ENCODE measurements at regions not wholly inside any gene's neighbourhood (a gene's known extent, or its start where the extent isn't known, plus 50 kb on each side); places are given as distances from the start of the nearest gene placed in this dataset.
"Not testable (repeated sequence)": the region's sequence is repeated elsewhere in the genome, so short reads cannot be mapped to it uniquely, and the experiment has no call there.

- no peak for DNase-seq
These were observed 59.7 kb downstream of the NAA11 start for GRCh38 chr4:79266136-79266535.

DNA sequence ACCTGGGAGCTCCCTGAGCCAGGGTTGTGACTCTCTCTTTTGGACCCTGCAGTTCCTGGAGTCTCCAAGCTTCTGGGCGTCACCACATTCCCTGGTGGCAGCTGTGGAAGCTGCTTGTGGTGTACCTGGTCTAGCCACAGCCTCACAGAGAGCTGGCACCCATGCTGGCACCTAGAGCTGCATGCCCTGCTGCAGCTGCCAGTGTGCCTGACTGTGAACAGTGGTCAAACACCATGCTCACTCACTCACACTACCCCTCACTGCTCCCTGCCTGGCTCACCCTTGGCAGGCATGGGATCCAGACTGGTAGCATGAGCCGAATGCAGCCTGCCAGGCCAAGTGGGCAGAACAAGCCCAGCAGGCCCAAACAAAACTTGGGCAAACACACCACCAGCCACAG lies 66.6 kb downstream of the NAA11 start:
- no peak for DNase-seq

DNA sequence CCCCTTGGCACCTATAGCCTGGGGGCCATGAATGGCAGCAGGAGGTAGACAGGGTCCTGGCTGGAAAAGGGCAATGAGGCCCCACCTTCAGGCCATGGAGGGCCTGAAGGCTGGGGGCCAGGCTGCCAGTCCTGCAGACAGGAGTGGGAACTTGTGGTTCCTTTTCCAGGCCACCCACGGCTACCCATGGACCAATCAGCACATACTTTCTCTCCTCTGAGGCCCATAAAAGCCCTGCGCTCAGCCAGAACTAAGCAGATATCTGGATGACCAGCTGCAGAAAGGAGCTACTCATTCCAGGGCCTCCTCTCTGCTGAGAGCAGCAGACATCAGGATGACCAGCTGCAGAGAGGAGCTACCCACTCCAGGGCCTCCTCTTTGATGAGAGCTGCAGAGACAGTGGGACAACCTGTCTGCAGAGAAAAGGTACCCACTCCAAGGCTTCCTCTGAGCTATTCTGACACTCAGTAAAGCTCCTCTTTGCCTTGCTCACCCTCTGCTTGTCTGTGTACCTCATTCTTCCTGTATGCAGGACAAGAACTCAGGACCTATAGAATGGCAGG lies 67.2 kb downstream of the NAA11 start:
- no peak for DNase-seq

DNA sequence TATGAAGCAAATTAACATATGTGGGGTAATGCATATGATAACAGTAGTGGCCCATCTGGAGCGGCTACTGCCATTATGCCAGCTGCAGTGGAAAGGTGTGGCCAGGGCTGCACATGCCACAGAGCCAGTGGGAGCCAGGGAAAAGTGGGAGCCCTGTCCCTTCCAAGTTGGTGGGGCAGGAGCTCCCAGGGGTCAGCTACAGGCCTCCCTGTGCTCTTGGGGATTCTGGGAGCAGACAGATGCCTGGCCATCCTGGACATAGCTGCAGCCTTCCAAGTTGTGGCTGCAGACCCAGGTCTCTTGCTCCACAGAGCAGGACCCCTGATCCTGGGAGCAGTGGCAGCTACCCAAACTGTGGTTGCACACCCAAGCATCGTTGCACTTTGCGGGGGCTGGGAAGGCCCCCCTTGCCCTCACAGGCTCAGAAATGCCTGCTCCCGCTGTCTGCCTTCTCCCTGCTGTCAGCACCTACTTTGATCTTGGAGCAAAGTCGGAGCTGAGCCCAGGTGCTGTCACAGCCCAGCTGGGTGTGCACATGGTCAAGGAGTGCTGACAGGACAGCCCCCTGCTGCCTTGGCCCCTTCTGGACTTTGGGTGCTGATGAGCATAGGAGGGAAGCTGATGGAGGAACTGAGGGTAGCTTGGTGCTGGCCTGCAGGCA lies 67.8 kb downstream of the NAA11 start:
- no peak for DNase-seq

GRCh38 chr4:79255793-79256192 lies 70.1 kb downstream of the NAA11 start:
- no peak for DNase-seq

DNA sequence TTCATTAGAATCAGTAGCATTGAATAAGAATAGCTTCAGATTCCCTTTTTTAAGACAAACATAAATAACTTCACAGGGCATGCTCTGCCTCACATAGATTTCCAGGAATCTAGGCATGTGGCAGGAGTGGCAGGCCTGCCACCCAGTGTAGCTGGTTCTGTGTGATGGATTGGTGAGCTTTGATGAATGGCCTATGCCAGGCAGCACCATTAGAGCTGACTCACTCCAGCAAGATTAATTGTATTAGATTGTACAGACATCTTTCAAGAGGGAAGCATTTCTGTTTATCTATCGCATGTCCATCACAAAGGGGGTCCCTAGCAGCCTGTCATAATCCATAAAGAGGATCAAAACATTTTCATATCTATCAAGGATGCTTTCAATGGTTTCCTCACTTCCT lies 71.9 kb downstream of the NAA11 start:
- no peak for DNase-seq

- DNase-seq = no peak
These were observed 72.7 kb downstream of the NAA11 start for GRCh38 chr4:79253168-79253567.

DNA sequence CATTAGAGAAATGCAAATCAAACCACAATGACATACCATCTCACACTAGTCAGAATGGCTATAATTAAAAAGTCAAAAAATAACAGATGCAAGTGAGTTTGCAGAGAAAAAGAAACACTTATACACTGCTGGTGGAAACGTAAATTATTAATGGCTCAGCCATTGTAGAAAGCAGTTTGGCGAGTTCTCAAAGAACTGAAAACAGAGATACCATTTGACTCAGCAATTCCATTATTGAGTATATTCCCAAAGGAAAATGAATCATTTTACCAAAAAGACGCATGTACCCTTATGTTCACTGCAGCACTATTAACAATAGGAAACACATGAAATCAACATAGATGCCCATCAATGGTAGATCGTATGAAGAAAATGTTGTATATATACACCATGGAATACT lies 75.0 kb downstream of the NAA11 start:
- no peak for DNase-seq

DNA sequence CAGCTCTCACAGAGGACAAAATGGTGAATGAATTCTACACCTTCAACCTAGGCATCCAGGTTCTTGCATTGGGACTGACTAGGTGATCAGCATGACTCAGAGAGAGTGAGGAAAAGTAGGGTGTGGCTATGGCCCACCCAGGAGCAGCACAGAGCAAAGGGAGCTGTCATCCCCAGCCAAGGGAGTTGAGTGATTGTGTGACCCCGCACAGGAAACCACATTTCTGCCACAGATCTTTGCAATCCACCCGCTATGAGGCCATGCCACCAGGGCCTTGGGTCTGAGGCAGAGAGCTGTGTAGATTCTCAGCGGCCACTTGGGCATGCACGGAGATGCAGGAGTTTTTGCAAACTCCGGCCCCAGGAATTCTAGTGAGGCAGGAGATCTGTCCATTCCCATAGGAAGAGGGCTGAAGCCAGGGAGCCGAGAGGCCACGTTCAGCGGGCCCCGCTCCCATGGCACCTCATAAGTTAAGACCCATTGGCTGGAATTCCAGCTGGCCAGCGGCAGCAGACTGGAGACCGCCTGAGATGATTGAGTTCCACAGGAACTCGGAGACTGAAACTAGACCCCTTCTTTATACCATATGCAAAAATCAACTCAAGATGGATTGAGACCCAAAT lies 75.9 kb downstream of the NAA11 start:
- no peak for DNase-seq

- DNase-seq = no peak
These were observed 77.3 kb downstream of the NAA11 start for GRCh38 chr4:79248610-79249009.

DNA sequence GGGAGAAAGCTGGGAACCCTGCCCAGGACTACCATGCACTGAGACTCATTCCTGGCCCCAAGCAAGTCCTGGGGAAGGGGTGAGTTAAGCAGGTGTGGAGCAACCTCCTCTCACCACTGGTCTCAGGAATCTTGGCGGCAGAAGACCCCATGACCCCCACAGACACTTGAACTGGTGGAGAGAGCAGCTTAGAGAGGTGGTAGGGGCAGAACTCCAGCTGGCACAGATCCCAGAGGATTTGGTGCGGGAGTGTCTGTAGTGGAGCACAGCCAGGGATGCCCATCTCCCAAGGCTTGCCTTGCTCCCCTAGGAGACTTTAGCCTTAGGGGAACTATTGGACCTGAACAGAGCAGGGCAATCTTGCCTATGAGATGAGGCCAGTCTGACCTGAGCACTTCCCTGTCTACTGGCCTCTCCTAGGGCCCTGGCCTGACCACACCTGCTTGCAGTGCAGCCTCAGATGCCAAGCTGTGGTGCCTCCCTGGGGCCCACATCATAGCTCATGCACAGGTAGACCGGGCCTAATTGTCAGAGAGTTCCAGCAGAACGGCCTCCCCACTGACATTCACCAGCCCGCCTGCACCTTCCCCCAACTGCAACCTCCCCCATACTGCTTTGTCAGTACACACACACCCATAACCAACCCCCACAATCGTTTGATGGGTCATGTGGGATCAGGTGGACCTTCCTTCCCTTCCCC lies 78.0 kb downstream of the NAA11 start:
- no peak for DNase-seq

GRCh38 chr4:79245200-79245940 lies 80.5 kb downstream of the NAA11 start:
- DNase-seq = not testable (repeated sequence)

GRCh38 chr4:79241846-79242245 lies 84.0 kb downstream of the NAA11 start:
- no peak for DNase-seq

- DNase-seq = no peak
These were observed 88.0 kb downstream of the NAA11 start for GRCh38 chr4:79237851-79238250.

DNA sequence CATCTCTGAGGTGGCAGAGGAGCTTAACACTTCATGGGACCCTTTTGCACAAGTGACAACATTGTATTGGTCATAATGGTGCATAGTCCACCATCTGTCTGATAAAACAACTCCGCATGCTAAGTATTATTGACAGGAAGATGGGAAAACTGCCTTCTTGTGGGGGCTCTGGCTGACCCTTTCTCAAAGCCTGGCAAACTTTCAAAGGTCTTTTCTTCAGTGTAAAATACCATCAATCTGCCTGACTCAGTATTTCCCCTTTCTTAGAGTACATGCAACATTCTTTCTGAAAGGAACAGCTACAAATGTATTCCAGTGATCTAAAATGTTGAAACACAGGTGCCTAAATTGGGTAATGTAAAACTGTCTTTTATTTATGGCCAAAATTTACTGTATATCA lies 89.1 kb downstream of the NAA11 start:
- DNase-seq = no peak

DNA sequence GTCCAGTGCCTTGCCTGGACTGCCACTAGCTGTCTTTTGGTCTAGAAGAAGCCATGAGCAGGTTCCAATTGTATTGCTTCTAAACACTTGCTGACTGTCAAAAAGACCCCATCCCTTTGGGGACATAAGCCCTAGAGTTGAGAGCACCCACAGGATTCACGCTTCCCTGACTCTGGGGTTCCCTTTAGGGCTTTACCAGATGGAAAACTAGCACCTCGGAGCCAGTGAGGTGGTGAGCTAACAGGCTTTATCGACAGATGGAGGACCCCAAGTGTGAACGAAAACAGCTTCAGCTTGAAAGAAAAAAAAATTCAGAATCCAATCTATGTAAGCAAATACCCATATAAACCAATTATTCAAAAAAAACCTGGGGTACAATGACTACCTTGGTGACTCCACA lies 90.8 kb downstream of the NAA11 start:
- no peak for DNase-seq

GRCh38 chr4:79233820-79234219 lies 92.0 kb downstream of the NAA11 start:
- DNase-seq = no peak

DNA sequence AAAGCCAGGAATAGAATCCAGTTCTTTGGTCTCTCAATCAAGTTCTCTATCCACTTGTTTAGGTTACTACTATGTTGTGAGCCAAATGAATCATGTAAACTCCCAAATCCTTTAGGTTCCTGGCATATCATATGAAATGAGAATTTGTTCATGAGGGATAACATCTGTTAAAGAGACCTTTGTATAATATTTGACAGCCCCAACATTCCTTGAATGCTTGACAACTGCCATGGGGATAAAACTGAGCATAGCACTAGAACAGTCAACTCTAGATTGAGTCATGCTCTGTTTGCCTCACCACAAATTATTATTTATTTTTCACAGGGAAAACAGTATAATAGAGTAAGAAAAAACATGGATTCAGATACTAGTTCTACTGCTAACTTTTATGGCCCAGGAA lies 93.3 kb downstream of the NAA11 start:
- DNase-seq = no peak

GRCh38 chr4:79227860-79228259 lies 98.0 kb downstream of the NAA11 start:
- no peak for DNase-seq

DNA sequence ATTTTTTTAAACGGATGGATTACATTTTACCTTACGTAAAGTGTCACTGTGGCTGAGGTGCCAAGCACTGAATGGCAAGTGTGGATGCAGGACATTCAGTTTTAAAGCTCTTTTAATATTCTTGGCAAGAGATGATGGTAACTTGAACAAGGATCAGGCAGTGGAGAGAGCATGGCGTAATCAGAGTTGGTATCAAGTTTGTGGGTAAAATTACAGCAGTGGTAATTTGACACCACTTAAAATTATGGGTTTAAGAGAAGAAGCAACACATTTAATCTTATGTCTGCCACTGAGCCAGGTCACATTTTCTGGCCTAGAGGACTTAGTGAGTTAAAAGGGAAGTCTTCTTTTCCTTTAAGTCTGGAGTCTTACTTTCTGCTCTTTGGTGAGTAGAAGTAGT lies 100.5 kb downstream of the NAA11 start:
- no peak for DNase-seq

DNA sequence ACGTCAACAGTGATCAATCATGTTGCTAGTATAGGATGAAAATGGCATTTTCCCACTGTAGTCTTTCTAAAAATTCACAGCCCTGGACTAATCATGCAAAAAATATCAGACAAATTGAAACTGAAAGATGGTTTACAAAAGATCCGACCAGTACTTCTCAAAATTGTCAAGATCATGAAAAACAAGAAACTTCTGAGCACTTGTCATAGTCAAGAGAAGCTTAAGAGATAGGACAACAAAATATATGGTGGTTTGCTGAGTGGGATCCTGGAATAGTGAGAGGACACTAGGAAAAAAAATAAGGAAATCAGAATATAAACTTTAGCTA lies 101.1 kb downstream of the NAA11 start:
- no peak for DNase-seq

GRCh38 chr4:79223993-79224776 lies 101.7 kb downstream of the NAA11 start:
- DNase-seq = no peak

DNA sequence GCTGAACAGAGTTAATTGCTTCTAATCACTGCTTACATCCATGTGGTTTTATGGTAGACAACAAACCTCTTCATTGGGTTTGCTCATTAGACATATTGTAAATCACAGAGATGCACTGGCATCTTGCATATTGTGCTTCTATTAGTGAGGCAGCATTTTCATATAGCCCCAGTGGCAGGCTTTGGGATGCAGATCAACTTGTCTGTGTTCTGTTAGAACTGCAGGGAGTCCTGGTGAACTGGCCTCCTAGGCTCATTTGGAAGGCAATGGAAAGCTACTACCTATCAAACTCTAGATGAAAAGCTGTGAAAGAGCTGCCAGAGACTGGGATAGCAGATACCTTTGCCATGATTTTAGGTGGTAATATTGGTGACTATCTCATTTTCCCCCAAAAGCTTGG lies 108.8 kb downstream of the NAA11 start:
- no peak for DNase-seq

Measured in activated effector memory CD4-positive, alpha-beta T cell treated with anti-CD3 and anti-CD28 coated beads, Interleukin-2, amount 50 U/mL, for 16 hours (primary cell).